Transverse colon (tissue), 3 donors: ENCODE measurements at regions not wholly inside any gene's neighbourhood (a gene's known extent, or its start where the extent isn't known, plus 50 kb on each side); places are given as distances from the start of the nearest gene placed in this dataset.

Experiments used
- EP300 ChIP-seq: sonication (generic); formaldehyde crosslinking; IDR thresholded peaks from one replicate; pipeline ENCODE4 v1.6.1; 2017; ENCODE audit warnings: antibody characterized with exemption, low read depth
- POLR2AphosphoS5 ChIP-seq, 3 donors: sonication (generic); formaldehyde crosslinking; IDR thresholded peaks; one replicate each; pipeline ENCODE4 v1.6.1; 2016; ENCODE audit warnings: antibody characterized with exemption in 3 of 3

- TF ChIP-seq EP300 (no peak), POLR2AphosphoS5 (IDR thresholded peaks at IDR 0.05) (no peak)
Observed at GRCh38 chr12:76220980-76221379, 127.2 kb downstream of the BBS10 start.
